ENCODE measurements at regions not wholly inside any gene's neighbourhood (a gene's known extent, or its start where the extent isn't known, plus 50 kb on each side); places are given as distances from the start of the nearest gene placed in this dataset.

GRCh38 chr10:10497245-10497644 is 520.4 kb upstream of the CELF2 start:
- TF ChIP-seq EZH2 (IDR thresholded peaks at IDR 0.05; ENCODE audit: insufficient read depth, poor library complexity, severe bottlenecking) (no peak), EZH2phosphoT487 (IDR thresholded peaks at IDR 0.05; ENCODE audit: insufficient read depth, low read depth) (no peak)
